Neural progenitor cell (in vitro differentiated cells): ENCODE measurements at regions not wholly inside any gene's neighbourhood (a gene's known extent, or its start where the extent isn't known, plus 50 kb on each side); places are given as distances from the start of the nearest gene placed in this dataset.

Experiments
- DNase-seq: peaks from one replicate; pipeline ENCODE4 v3.0.0-alpha.2; 2016; ENCODE audit warnings: low spot score
- H2AFZ ChIP-seq: fragments of 200-600 bp; sonication (generic); replicated peaks from 2 replicates; pipeline ENCODE4 v1.6.1; 2016; ENCODE audit warnings: antibody characterized with exemption
- H3F3A ChIP-seq: fragments of 200-600 bp; sonication (generic); 2 replicates; pipeline ENCODE4 v1.6.1; 2016; ENCODE audit warnings: antibody characterized with exemption, low read depth
- H3K27ac ChIP-seq: fragments of 200-600 bp; sonication (generic); 2 replicates; pipeline ENCODE4 v1.5.1; 2016; ENCODE audit warnings: mild to moderate bottlenecking
- H3K27me3 ChIP-seq: fragments of 200-600 bp; sonication (generic); 2 replicates; pipeline ENCODE4 v1.6.1; 2016; ENCODE audit warnings: mild to moderate bottlenecking, moderate library complexity
- H3K36me3 ChIP-seq: fragments of 200-600 bp; sonication (generic); 2 replicates; pipeline ENCODE4 v1.5.1; 2016
- H3K4me1 ChIP-seq: fragments of 200-600 bp; sonication (generic); 2 replicates; pipeline ENCODE4 v1.6.1; 2016; ENCODE audit warnings: mixed run types
- H3K4me2 ChIP-seq: fragments of 200-600 bp; sonication (generic); 2 replicates; pipeline ENCODE4 v1.6.1; 2016
- H3K4me3 ChIP-seq: fragments of 200-600 bp; sonication (generic); 2 replicates; pipeline ENCODE4 v1.5.1; 2016
- H3K79me2 ChIP-seq: fragments of 200-600 bp; sonication (generic); 2 replicates; pipeline ENCODE4 v1.6.1; 2016; ENCODE audit warnings: low read depth
- H3K9ac ChIP-seq: fragments of 200-600 bp; sonication (generic); 2 replicates; pipeline ENCODE4 v1.6.1; 2016
- H3K9me3 ChIP-seq: fragments of 200-600 bp; sonication (generic); 2 replicates; pipeline ENCODE4 v1.5.1; 2016; ENCODE audit warnings: low read depth
- H4K20me1 ChIP-seq: fragments of 200-600 bp; sonication (generic); 2 replicates; pipeline ENCODE4 v1.6.1; 2016; ENCODE audit warnings: low read depth
- H3K27ac Mint-ChIP-seq: 3 replicates; pipeline ENCODE4 v1.8.0; 2021; ENCODE audit warnings: mixed read lengths
- H3K27me3 Mint-ChIP-seq: 2 replicates; pipeline ENCODE4 v1.8.0; 2022; ENCODE audit warnings: low read depth, mild to moderate bottlenecking, inconsistent platforms, moderate library complexity, mixed read lengths; ENCODE audit not compliant: insufficient read depth
- H3K36me3 Mint-ChIP-seq: 3 replicates; pipeline ENCODE4 v1.8.0; 2021; ENCODE audit warnings: mixed read lengths
- H3K4me1 Mint-ChIP-seq: 3 replicates; pipeline ENCODE4 v1.8.0; 2021; ENCODE audit warnings: mixed read lengths
- H3K4me3 Mint-ChIP-seq: 3 replicates; pipeline ENCODE4 v1.8.0; 2021; ENCODE audit warnings: mild to moderate bottlenecking, moderate library complexity, mixed read lengths
- H3K9me3 Mint-ChIP-seq: 3 replicates; pipeline ENCODE4 v1.8.0; 2020; ENCODE audit warnings: mixed read lengths
- EZH2 ChIP-seq: fragments of 200-600 bp; sonication (generic); IDR thresholded peaks from 2 replicates; pipeline ENCODE4 v1.6.1; 2017; ENCODE audit warnings: antibody characterized with exemption, mild to moderate bottlenecking, moderate library complexity
- EZH2phosphoT487 ChIP-seq: fragments of 200-600 bp; sonication (generic); IDR thresholded peaks from 2 replicates; pipeline ENCODE4 v1.6.1; 2017; ENCODE audit warnings: antibody characterized with exemption
- TF ChIP-seq, protein P1 (sequence below): fragments of 200-600 bp; sonication (generic); IDR thresholded peaks from 2 replicates; pipeline ENCODE4 v1.5.1; 2017; ENCODE audit warnings: antibody characterized with exemption, mild to moderate bottlenecking

DNA sequence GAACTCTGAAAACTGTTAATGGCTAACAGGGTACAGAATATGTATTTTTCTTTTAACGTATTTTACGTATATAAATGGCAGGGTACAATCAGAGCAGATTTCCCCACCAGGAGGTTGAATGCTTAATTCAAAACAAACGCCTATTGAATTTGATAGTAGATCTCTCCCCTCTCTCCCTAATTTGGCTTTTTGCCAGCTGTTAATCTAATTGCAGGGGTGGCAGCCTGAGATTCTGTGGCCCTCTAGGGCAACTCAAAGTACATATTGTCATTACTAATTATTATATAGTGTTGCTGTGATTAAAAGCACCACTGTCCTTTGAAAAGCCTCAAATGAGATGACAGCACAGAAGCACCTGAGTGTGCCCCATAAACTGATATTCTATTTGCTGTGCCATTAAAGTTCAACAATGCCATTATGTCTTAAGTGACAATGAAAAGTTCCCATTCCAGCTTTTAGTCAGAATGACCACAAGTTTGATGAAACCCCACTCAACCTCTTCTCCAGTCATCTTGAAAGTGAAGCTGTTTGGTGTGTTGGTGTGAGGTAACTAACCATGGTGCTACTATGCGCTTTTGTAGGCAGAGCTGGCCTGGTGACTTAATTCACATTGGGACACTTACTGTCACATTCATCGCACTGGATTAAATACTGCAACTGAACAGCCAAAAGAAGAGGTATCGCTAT, 351.4 kb downstream of the KCNRG start:
- Histone ChIP-seq H3K9ac (no peak overlapping the region), H3K4me1 (no peaks in the 10 kb centered on the region), H3F3A (no peaks in the 10 kb centered on the region), H4K20me1 (no peaks in the 10 kb centered on the region), H3K79me2 (no peaks in the 10 kb centered on the region), H2AFZ (no peak overlapping the region), H3K27me3 (no peaks in the 10 kb centered on the region), H3K27ac (no peak overlapping the region), H3K36me3 (no peaks in the 10 kb centered on the region), H3K4me3 (no peak overlapping the region), H3K9me3 (no peaks in the 10 kb centered on the region), H3K4me2 (no peak overlapping the region)
- no peaks in the 10 kb centered on the region for H3K27me3 Mint-ChIP-seq
- H3K36me3 Mint-ChIP-seq = no peaks in the 10 kb centered on the region
- no peaks in the 10 kb centered on the region for H3K4me1 Mint-ChIP-seq
- H3K9me3 Mint-ChIP-seq = no peaks in the 10 kb centered on the region
- H3K27ac Mint-ChIP-seq = no peak overlapping the region
- DNase-seq = no peak
- TF ChIP-seq EZH2phosphoT487 = no peak
- TF ChIP-seq EZH2 = no peak
- TF ChIP-seq, protein P1, sequence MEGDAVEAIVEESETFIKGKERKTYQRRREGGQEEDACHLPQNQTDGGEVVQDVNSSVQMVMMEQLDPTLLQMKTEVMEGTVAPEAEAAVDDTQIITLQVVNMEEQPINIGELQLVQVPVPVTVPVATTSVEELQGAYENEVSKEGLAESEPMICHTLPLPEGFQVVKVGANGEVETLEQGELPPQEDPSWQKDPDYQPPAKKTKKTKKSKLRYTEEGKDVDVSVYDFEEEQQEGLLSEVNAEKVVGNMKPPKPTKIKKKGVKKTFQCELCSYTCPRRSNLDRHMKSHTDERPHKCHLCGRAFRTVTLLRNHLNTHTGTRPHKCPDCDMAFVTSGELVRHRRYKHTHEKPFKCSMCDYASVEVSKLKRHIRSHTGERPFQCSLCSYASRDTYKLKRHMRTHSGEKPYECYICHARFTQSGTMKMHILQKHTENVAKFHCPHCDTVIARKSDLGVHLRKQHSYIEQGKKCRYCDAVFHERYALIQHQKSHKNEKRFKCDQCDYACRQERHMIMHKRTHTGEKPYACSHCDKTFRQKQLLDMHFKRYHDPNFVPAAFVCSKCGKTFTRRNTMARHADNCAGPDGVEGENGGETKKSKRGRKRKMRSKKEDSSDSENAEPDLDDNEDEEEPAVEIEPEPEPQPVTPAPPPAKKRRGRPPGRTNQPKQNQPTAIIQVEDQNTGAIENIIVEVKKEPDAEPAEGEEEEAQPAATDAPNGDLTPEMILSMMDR = no peak
- no peak overlapping the region for H3K4me3 Mint-ChIP-seq

DNA sequence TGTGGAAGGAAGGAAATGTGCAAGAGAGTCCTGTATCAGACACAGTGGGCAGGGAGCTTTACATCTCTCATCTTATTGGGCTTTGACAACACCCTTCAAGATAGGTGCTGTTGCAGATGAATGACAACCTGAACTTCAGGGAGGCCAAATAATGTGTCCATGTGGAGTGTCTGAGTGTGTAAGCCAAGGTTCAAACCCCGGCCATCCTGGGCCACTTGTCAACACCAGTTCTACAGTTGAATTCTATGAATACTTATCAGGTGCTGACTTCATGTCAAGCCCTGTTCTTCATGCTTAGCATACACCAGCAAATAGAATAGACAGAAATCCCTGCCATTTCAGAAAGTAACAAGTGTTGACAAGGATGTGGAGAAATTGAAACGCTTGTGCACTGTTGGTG, 354.4 kb downstream of the KCNRG start:
- Mint-ChIP-seq H3K27ac (no peak overlapping the region), H3K27me3 (no peaks in the 10 kb centered on the region), H3K36me3 (no peaks in the 10 kb centered on the region), H3K4me3 (no peak overlapping the region), H3K4me1 (no peaks in the 10 kb centered on the region), H3K9me3 (no peaks in the 10 kb centered on the region)
- Histone ChIP-seq H3K9me3 (no peaks in the 10 kb centered on the region), H2AFZ (no peak overlapping the region), H3K4me2 (no peak overlapping the region), H3K4me3 (no peak overlapping the region), H3K36me3 (no peaks in the 10 kb centered on the region), H3K27ac (no peak overlapping the region), H3K27me3 (no peaks in the 10 kb centered on the region), H3K9ac (no peak overlapping the region), H3K79me2 (no peaks in the 10 kb centered on the region), H3F3A (no peaks in the 10 kb centered on the region), H4K20me1 (no peaks in the 10 kb centered on the region), H3K4me1 (no peaks in the 10 kb centered on the region)
- DNase-seq = no peak
- TF ChIP-seq EZH2phosphoT487 = no peak
- TF ChIP-seq EZH2 = no peak
- TF ChIP-seq, protein P1 = no peak

DNA sequence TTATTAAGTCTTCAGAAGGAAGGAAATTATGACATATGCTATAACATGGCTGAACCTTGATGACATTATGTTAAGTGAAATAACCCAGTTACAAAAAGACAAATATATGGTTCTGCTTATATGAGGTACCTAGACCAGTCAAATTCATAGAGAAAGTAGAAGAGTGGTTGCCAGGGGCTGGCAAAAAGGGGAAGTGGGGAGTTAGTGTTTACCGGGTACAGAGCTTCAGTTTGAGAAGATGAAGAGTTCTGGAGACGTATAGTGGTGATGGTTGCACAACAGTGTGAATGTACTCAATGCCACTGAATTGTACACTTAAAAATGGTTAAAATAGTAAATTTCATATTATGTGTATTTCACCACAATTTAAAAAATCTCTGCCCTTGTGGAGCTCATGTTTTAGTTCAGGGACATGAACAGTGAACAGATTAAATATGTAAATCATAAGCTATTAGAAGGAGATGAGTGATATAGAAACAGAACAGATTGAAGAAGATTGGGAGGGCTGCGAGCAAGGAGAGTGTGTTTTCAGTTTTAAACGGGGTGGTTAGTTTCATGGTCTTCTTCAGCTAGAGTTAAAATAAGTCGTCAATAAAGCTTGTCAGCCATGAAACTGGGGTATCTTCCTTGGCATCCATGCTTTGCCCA, 355.2 kb downstream of the KCNRG start:
- H3K4me1 ChIP-seq = no peaks in the 10 kb centered on the region
- Mint-ChIP-seq H3K9me3 (no peaks in the 10 kb centered on the region), H3K4me1 (no peaks in the 10 kb centered on the region), H3K4me3 (no peak overlapping the region), H3K27ac (no peak overlapping the region), H3K36me3 (no peaks in the 10 kb centered on the region), H3K27me3 (no peaks in the 10 kb centered on the region)
- H3F3A ChIP-seq = no peaks in the 10 kb centered on the region
- no peak overlapping the region for H3K27ac ChIP-seq
- H3K4me3 ChIP-seq = no peak overlapping the region
- H4K20me1 ChIP-seq = no peaks in the 10 kb centered on the region
- no peaks in the 10 kb centered on the region for H3K36me3 ChIP-seq
- no peaks in the 10 kb centered on the region for H3K27me3 ChIP-seq
- H3K79me2 ChIP-seq = no peaks in the 10 kb centered on the region
- H3K4me2 ChIP-seq = no peak overlapping the region
- TF ChIP-seq EZH2 = no peak
- no peak for TF ChIP-seq EZH2phosphoT487
- TF ChIP-seq, protein P1 = no peak
- no peak for DNase-seq
- H2AFZ ChIP-seq = no peak overlapping the region
- H3K9ac ChIP-seq = no peak overlapping the region
- no peaks in the 10 kb centered on the region for H3K9me3 ChIP-seq
